Activated naive CD8-positive, alpha-beta T cell treated with anti-CD3 and anti-CD28 coated beads for 36 hours (primary cell): ENCODE measurements at regions not wholly inside any gene's neighbourhood (a gene's known extent, or its start where the extent isn't known, plus 50 kb on each side); places are given as distances from the start of the nearest gene placed in this dataset.
"Not testable (repeated sequence)": the region's sequence is repeated elsewhere in the genome, so short reads cannot be mapped to it uniquely, and the experiment has no call there.

Experiments used
- DNase-seq: peaks from one replicate; pipeline ENCODE4 v3.0.0; 2021
- H3K27ac Mint-ChIP-seq: one replicate; pipeline ENCODE4 v1.8.0; 2022; ENCODE audit warnings: mild to moderate bottlenecking, moderate library complexity, mixed read lengths
- H3K27me3 Mint-ChIP-seq: one replicate; pipeline ENCODE4 v1.8.0; 2022; ENCODE audit warnings: mild to moderate bottlenecking, mixed read lengths
- H3K36me3 Mint-ChIP-seq: one replicate; pipeline ENCODE4 v1.8.0; 2021; ENCODE audit warnings: mild to moderate bottlenecking, mixed read lengths
- H3K4me1 Mint-ChIP-seq: one replicate; pipeline ENCODE4 v1.8.0; 2021; ENCODE audit warnings: mixed read lengths
- H3K4me3 Mint-ChIP-seq: one replicate; pipeline ENCODE4 v1.8.0; 2022; ENCODE audit warnings: mild to moderate bottlenecking, moderate library complexity, mixed read lengths
- H3K9me3 Mint-ChIP-seq: one replicate; pipeline ENCODE4 v1.8.0; 2022; ENCODE audit warnings: mixed read lengths

- no peaks in the 10 kb centered on the region for H3K9me3 Mint-ChIP-seq
- H3K4me1 Mint-ChIP-seq = no peaks in the 10 kb centered on the region
- H3K4me3 Mint-ChIP-seq = no peak overlapping the region
- DNase-seq = no peak
- no peaks in the 10 kb centered on the region for H3K36me3 Mint-ChIP-seq
- no peak overlapping the region for H3K27ac Mint-ChIP-seq
- no peaks in the 10 kb centered on the region for H3K27me3 Mint-ChIP-seq
Measured at GRCh38 chrX:97863261-97863660, 979.6 kb downstream of the RPA4 start.

GRCh38 chrX:97867266-97867665, 983.6 kb downstream of the RPA4 start:
- no peaks in the 10 kb centered on the region for H3K27me3 Mint-ChIP-seq
- H3K27ac Mint-ChIP-seq = no peak overlapping the region
- no peaks in the 10 kb centered on the region for H3K9me3 Mint-ChIP-seq
- no peak overlapping the region for H3K4me3 Mint-ChIP-seq
- H3K36me3 Mint-ChIP-seq = no peaks in the 10 kb centered on the region
- no peaks in the 10 kb centered on the region for H3K4me1 Mint-ChIP-seq
- DNase-seq = no peak

- Mint-ChIP-seq H3K4me3 (no peak overlapping the region), H3K27ac (no peak overlapping the region), H3K4me1 (no peaks in the 10 kb centered on the region), H3K27me3 (no peaks in the 10 kb centered on the region), H3K9me3 (no peaks in the 10 kb centered on the region), H3K36me3 (no peaks in the 10 kb centered on the region)
- no peak for DNase-seq
Measured at GRCh38 chrX:97876697-97877407, 993.1 kb downstream of the RPA4 start.

GRCh38 chrX:97882306-97882705, 998.6 kb downstream of the RPA4 start:
- no peaks in the 10 kb centered on the region for H3K9me3 Mint-ChIP-seq
- no peaks in the 10 kb centered on the region for H3K4me1 Mint-ChIP-seq
- H3K36me3 Mint-ChIP-seq = no peaks in the 10 kb centered on the region
- H3K27ac Mint-ChIP-seq = no peak overlapping the region
- no peaks in the 10 kb centered on the region for H3K27me3 Mint-ChIP-seq
- H3K4me3 Mint-ChIP-seq = no peak overlapping the region
- no peak for DNase-seq

- no peak overlapping the region for H3K27ac Mint-ChIP-seq
- no peaks in the 10 kb centered on the region for H3K27me3 Mint-ChIP-seq
- no peaks in the 10 kb centered on the region for H3K4me1 Mint-ChIP-seq
- DNase-seq = no peak
- H3K9me3 Mint-ChIP-seq = no peaks in the 10 kb centered on the region
- no peak overlapping the region for H3K4me3 Mint-ChIP-seq
- H3K36me3 Mint-ChIP-seq = no peaks in the 10 kb centered on the region
Measured at GRCh38 chrX:97895751-97896150, 1012.0 kb downstream of the RPA4 start.

- Mint-ChIP-seq H3K27me3 (no peaks in the 10 kb centered on the region), H3K27ac (no peak overlapping the region)
Measured at GRCh38 chrX:97897998-97898397, 1014.3 kb downstream of the RPA4 start.

GRCh38 chrX:97898798-97899197, 1015.1 kb downstream of the RPA4 start:
- Mint-ChIP-seq H3K27ac (no peak overlapping the region), H3K4me1 (no peaks in the 10 kb centered on the region)
- DNase-seq = no peak

More at GRCh38 chrX:97897998-97898397, 1014.3 kb downstream of the RPA4 start:
- H3K4me1 Mint-ChIP-seq = no peaks in the 10 kb centered on the region
- H3K36me3 Mint-ChIP-seq = no peaks in the 10 kb centered on the region
- H3K4me3 Mint-ChIP-seq = no peak overlapping the region
- no peaks in the 10 kb centered on the region for H3K9me3 Mint-ChIP-seq
- DNase-seq = no peak

GRCh38 chrX:97907791-97908190, 1024.1 kb downstream of the RPA4 start:
- H3K9me3 Mint-ChIP-seq = no peaks in the 10 kb centered on the region
- no peaks in the 10 kb centered on the region for H3K27me3 Mint-ChIP-seq
- H3K4me3 Mint-ChIP-seq = no peak overlapping the region
- H3K36me3 Mint-ChIP-seq = no peaks in the 10 kb centered on the region
- DNase-seq = no peak
- no peaks in the 10 kb centered on the region for H3K4me1 Mint-ChIP-seq
- no peak overlapping the region for H3K27ac Mint-ChIP-seq

More at GRCh38 chrX:97898798-97899197, 1015.1 kb downstream of the RPA4 start:
- Mint-ChIP-seq H3K9me3 (no peaks in the 10 kb centered on the region), H3K36me3 (no peaks in the 10 kb centered on the region), H3K4me3 (no peak overlapping the region), H3K27me3 (no peaks in the 10 kb centered on the region)

- no peak for DNase-seq
- Mint-ChIP-seq H3K9me3 (no peaks in the 10 kb centered on the region), H3K27me3 (no peaks in the 10 kb centered on the region), H3K4me1 (no peaks in the 10 kb centered on the region), H3K36me3 (no peaks in the 10 kb centered on the region), H3K27ac (no peak overlapping the region), H3K4me3 (no peak overlapping the region)
Measured at GRCh38 chrX:97909245-97909644, 1025.5 kb downstream of the RPA4 start.

GRCh38 chrX:97915390-97915789, 1031.7 kb downstream of the RPA4 start:
- not testable (repeated sequence) for H3K9me3 Mint-ChIP-seq, H3K27ac Mint-ChIP-seq, DNase-seq, H3K4me3 Mint-ChIP-seq, H3K4me1 Mint-ChIP-seq, H3K36me3 Mint-ChIP-seq, H3K27me3 Mint-ChIP-seq

GRCh38 chrX:97921223-97921622, 1037.5 kb downstream of the RPA4 start:
- H3K27me3 Mint-ChIP-seq, H3K36me3 Mint-ChIP-seq, H3K9me3 Mint-ChIP-seq, DNase-seq, H3K27ac Mint-ChIP-seq, H3K4me1 Mint-ChIP-seq, H3K4me3 Mint-ChIP-seq: not testable (repeated sequence)

GRCh38 chrX:97931586-97931985, 1047.9 kb downstream of the RPA4 start:
- no peak overlapping the region for H3K4me3 Mint-ChIP-seq
- H3K27me3 Mint-ChIP-seq = no peaks in the 10 kb centered on the region
- H3K9me3 Mint-ChIP-seq = peaks cover 3% of the 10 kb centered on the region
- DNase-seq = no peak
- H3K27ac Mint-ChIP-seq = no peak overlapping the region
- no peaks in the 10 kb centered on the region for H3K4me1 Mint-ChIP-seq
- H3K36me3 Mint-ChIP-seq = no peaks in the 10 kb centered on the region

GRCh38 chrX:97936296-97936695, 1052.6 kb downstream of the RPA4 start:
- Mint-ChIP-seq H3K4me1 (no peaks in the 10 kb centered on the region), H3K4me3 (no peak overlapping the region), H3K9me3 (no peaks in the 10 kb centered on the region), H3K27me3 (no peaks in the 10 kb centered on the region), H3K36me3 (no peaks in the 10 kb centered on the region), H3K27ac (no peak overlapping the region)
- no peak for DNase-seq

GRCh38 chrX:97938706-97939105, 1055.0 kb downstream of the RPA4 start:
- Mint-ChIP-seq H3K27me3 (no peaks in the 10 kb centered on the region), H3K36me3 (no peaks in the 10 kb centered on the region), H3K9me3 (no peaks in the 10 kb centered on the region), H3K4me3 (no peak overlapping the region), H3K4me1 (no peaks in the 10 kb centered on the region), H3K27ac (no peak overlapping the region)
- no peak for DNase-seq

GRCh38 chrX:97968376-97969163, 1084.9 kb downstream of the RPA4 start:
- Mint-ChIP-seq H3K36me3 (no peaks in the 10 kb centered on the region), H3K9me3 (no peaks in the 10 kb centered on the region), H3K27ac (no peak overlapping the region), H3K27me3 (no peaks in the 10 kb centered on the region), H3K4me1 (no peaks in the 10 kb centered on the region), H3K4me3 (no peak overlapping the region)
- DNase-seq = no peak

- Mint-ChIP-seq H3K4me3 (no peak overlapping the region), H3K9me3 (no peaks in the 10 kb centered on the region), H3K36me3 (no peaks in the 10 kb centered on the region), H3K4me1 (no peaks in the 10 kb centered on the region), H3K27ac (no peak overlapping the region), H3K27me3 (no peaks in the 10 kb centered on the region)
- no peak for DNase-seq
Measured at GRCh38 chrX:97984641-97985040, 1100.9 kb downstream of the RPA4 start.
